SK-N-SH treated with all-trans-retinoic acid at 6 μM for 48 hours (cell line): ENCODE measurements at regions not wholly inside any gene's neighbourhood (a gene's known extent, or its start where the extent isn't known, plus 50 kb on each side); places are given as distances from the start of the nearest gene placed in this dataset.

Experiments
- ISL1 ChIP-seq: fragments of 250-450 bp; sonication (Bioruptor Pico); IDR thresholded peaks from 2 replicates; pipeline ENCODE4 v2.1.2; 2022; ENCODE audit warnings: mild to moderate bottlenecking, moderate library complexity
- PATZ1 ChIP-seq: fragments of 250-450 bp; sonication (Bioruptor Pico); IDR thresholded peaks from 2 replicates; pipeline ENCODE4 v1.8.0; 2020; ENCODE audit warnings: mild to moderate bottlenecking, moderate library complexity, borderline replicate concordance
- PPARA ChIP-seq: fragments of 250-450 bp; sonication (Bioruptor Pico); IDR thresholded peaks from 2 replicates; pipeline ENCODE4 v1.5.0; 2020; ENCODE audit warnings: mild to moderate bottlenecking, borderline replicate concordance
- SNAI2 ChIP-seq: fragments of 250-450 bp; sonication (Bioruptor Pico); IDR thresholded peaks from 2 replicates; pipeline ENCODE4 v1.5.0; 2020; ENCODE audit warnings: mild to moderate bottlenecking, moderate library complexity
- ZFP3 ChIP-seq: fragments of 250-450 bp; sonication (Bioruptor Pico); IDR thresholded peaks from 2 replicates; pipeline ENCODE4 v1.5.0; 2020; ENCODE audit warnings: mild to moderate bottlenecking, moderate library complexity
- ZFP30 ChIP-seq: fragments of 450-650 bp; formaldehyde crosslinking; IDR thresholded peaks from 2 replicates; pipeline ENCODE4 v1.5.0; 2022; ENCODE audit warnings: mild to moderate bottlenecking, moderate library complexity
- ZNF70 ChIP-seq: fragments of 450-650 bp; formaldehyde crosslinking; IDR thresholded peaks from 2 replicates; pipeline ENCODE4 v1.5.0; 2020; ENCODE audit warnings: mild to moderate bottlenecking, moderate library complexity

DNA sequence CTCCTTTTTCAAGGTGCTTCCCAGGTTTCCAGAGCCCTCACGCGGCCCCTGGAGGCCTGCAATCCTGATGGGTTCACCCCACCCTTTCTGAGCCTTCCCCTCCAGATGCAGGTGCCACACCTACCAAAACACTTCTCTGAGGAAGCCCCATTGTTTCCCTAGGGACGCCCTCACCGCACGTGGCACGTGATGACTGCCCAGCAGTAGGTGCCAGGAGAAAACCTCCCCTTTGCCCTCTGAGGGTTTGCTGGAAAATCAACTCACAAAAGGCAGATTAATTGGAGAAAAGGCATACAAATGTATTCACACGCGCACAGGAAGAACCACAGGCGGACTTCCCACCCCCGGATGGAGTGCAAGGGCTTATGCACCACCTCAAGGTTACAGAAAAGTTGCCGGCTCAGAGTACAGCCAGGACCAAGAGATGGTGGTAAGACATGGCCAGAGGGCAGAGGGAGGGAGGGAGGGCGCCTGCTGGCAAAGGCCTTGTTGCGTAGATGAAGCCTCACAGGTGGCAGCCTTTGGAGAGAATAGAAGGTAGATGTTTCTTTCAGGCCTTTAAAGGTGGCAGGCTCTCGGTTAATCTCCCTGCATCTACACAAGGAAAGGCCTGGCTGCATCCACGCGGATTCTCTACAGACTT, 269.4 kb upstream of the RAB6C start:
- TF ChIP-seq PPARA (CRISPR knock-in tag) (no peak), PATZ1 (CRISPR knock-in tag) (no peak), ZFP30 (CRISPR knock-in tag) (no peak), ZNF70 (CRISPR knock-in tag) (no peak), ZFP3 (CRISPR knock-in tag) (no peak), ISL1 (CRISPR knock-in tag) (no peak), SNAI2 (CRISPR knock-in tag) (no peak)
